H1 (cell line): ENCODE measurements at regions not wholly inside any gene's neighbourhood (a gene's known extent, or its start where the extent isn't known, plus 50 kb on each side); places are given as distances from the start of the nearest gene placed in this dataset.
A peak's percentile ranks its signal among the peaks of the same experiment; 100 is the strongest.

Source experiments
- CTCF ChIA-PET: fragments of 300-600 bp; sonication (Branson Sonifier 250); formaldehyde crosslinking; loops from one replicate; lab custom pipeline; 2021; ENCODE audit not compliant: partially characterized antibody; lab: Charles Lee
- POLR2A ChIA-PET: fragments of 300-600 bp; sonication (Branson Sonifier 250); formaldehyde crosslinking; loops from one replicate; lab custom pipeline; 2021; ENCODE audit warnings: inconsistent platforms; ENCODE audit not compliant: partially characterized antibody; lab: Charles Lee
- DNase-seq, 2 experiments: peaks; one replicate each; pipeline versions ENCODE4 v3.0.0 to v3.0.0-alpha.2; 2010 to 2022; ENCODE audit warnings: low spot score in 2 of 2, low read depth in 1 of 2, mixed read lengths in 1 of 2
- FAIRE-seq: peaks from 2 replicates; lab custom pipeline; 2011; peaks lifted over from hg19 to GRCh38; lab: Jason Lieb, UNC
- H2AFZ ChIP-seq: 2 replicates; pipeline ENCODE4 v1.8.1; 2012; ENCODE audit warnings: low read length, inconsistent platforms
- H2AK5ac ChIP-seq: 2 replicates; pipeline ENCODE4 v1.6.1; 2013; ENCODE audit warnings: low read depth, low read length
- H2BK120ac ChIP-seq: replicated peaks from 2 replicates; pipeline ENCODE3; 2013; ENCODE audit warnings: low read depth, low read length, inconsistent platforms
- H2BK12ac ChIP-seq: 2 replicates; pipeline ENCODE4 v1.6.1; 2013; ENCODE audit warnings: low read depth, low read length
- H2BK15ac ChIP-seq: 2 replicates; pipeline ENCODE4 v1.6.1; 2013; ENCODE audit warnings: low read length
- H2BK20ac ChIP-seq: 2 replicates; pipeline ENCODE4 v1.6.1; 2013; ENCODE audit warnings: low read length
- H2BK5ac ChIP-seq: 2 replicates; pipeline ENCODE4 v1.6.1; 2013; ENCODE audit warnings: low read depth, low read length
- H3K14ac ChIP-seq: 2 replicates; pipeline ENCODE4 v1.6.1; 2013; ENCODE audit warnings: inconsistent platforms; ENCODE audit not compliant: insufficient read length
- H3K18ac ChIP-seq: 2 replicates; pipeline ENCODE4 v1.6.1; 2013; ENCODE audit warnings: low read length; ENCODE audit errors: extremely low read depth
- H3K23ac ChIP-seq: 2 replicates; pipeline ENCODE4 v1.6.1; 2013; ENCODE audit warnings: inconsistent platforms; ENCODE audit not compliant: insufficient read length
- H3K23me2 ChIP-seq: 2 replicates; pipeline ENCODE4 v1.6.1; 2013; ENCODE audit warnings: low read depth, low read length
- H3K27ac ChIP-seq: 2 replicates; pipeline ENCODE4 v1.6.1; 2011; ENCODE audit warnings: low read depth, low read length, inconsistent platforms
- H3K27me3 ChIP-seq, 4 experiments: replicated peaks in 1 of 4; 1 replicate in 1 of 4; 2 replicates in 3 of 4; pipeline versions ENCODE4 v1.6.1 to v1.8.1; 2011 to 2013; ENCODE audit warnings: low read length in 3 of 4, mild to moderate bottlenecking in 3 of 4, inconsistent platforms in 2 of 4, mixed read lengths in 2 of 4, moderate library complexity in 1 of 4; ENCODE audit not compliant: control insufficient read depth in 3 of 4, insufficient read depth in 3 of 4; ENCODE audit errors: extremely low read depth in 1 of 4
- H3K36me3 ChIP-seq, 4 experiments: 2 replicates each; pipeline versions ENCODE4 v1.6.1 to v1.8.1; 2011 to 2013; ENCODE audit warnings: mild to moderate bottlenecking in 4 of 4, low read length in 3 of 4, moderate library complexity in 2 of 4, control low read depth in 1 of 4, inconsistent platforms in 1 of 4; ENCODE audit not compliant: insufficient read depth in 4 of 4, control insufficient read depth in 2 of 4
- H3K4ac ChIP-seq: replicated peaks from 2 replicates; pipeline ENCODE3; 2013; ENCODE audit warnings: low read length, low read depth, mixed read lengths, inconsistent platforms; ENCODE audit not compliant: insufficient read length
- H3K4me1 ChIP-seq, 4 experiments: replicated peaks in 1 of 4; 1 replicate in 1 of 4; 2 replicates in 3 of 4; pipeline versions ENCODE4 v1.6.1 to v1.8.1; 2011 to 2013; ENCODE audit warnings: low read length in 3 of 4, inconsistent platforms in 2 of 4, mixed read lengths in 1 of 4; ENCODE audit not compliant: insufficient read depth in 4 of 4, control insufficient read depth in 3 of 4
- H3K4me2 ChIP-seq, 2 experiments: 2 replicates each; pipeline versions ENCODE4 v1.6.1 to v1.8.1; 2011 to 2013; ENCODE audit warnings: low read depth in 2 of 2, low read length in 2 of 2, control low read depth in 1 of 2, inconsistent platforms in 1 of 2, mild to moderate bottlenecking in 1 of 2; ENCODE audit not compliant: insufficient read depth in 1 of 2
- H3K4me3 ChIP-seq, 4 experiments: fragments of 200-600, 300-600 bp in 1 of 4; sonication (generic), shearing (Covaris generic), sonication (Bioruptor Twin) in 1 of 4; 2 replicates each; pipeline versions ENCODE4 v1.5.1 to v1.8.1; 2011 to 2016; ENCODE audit warnings: low read length in 4 of 4, low read depth in 3 of 4, control low read depth in 2 of 4, inconsistent platforms in 2 of 4, mild to moderate bottlenecking in 2 of 4, mixed read lengths in 1 of 4, moderate library complexity in 1 of 4; ENCODE audit not compliant: insufficient read depth in 2 of 4; ENCODE audit errors: extremely low read depth in 1 of 4
- H3K56ac ChIP-seq: replicated peaks from 2 replicates; pipeline ENCODE3; 2013; ENCODE audit warnings: low read depth, mild to moderate bottlenecking, mixed read lengths, low read length, inconsistent platforms; ENCODE audit not compliant: insufficient read length
- H3K79me1 ChIP-seq: 2 replicates; pipeline ENCODE4 v1.6.1; 2013; ENCODE audit warnings: low read depth, low read length, control low read depth
- H3K79me2 ChIP-seq, 2 experiments: 2 replicates each; pipeline versions ENCODE4 v1.6.1 to v1.8.1; 2012 to 2013; ENCODE audit warnings: low read length in 2 of 2, mild to moderate bottlenecking in 2 of 2, inconsistent platforms in 1 of 2; ENCODE audit not compliant: insufficient read depth in 2 of 2, control insufficient read depth in 1 of 2
- H3K9ac ChIP-seq, 4 experiments: replicated peaks in 1 of 4; 1 replicate in 1 of 4; 2 replicates in 3 of 4; pipeline versions ENCODE4 v1.6.1 to v1.8.1; 2011 to 2013; ENCODE audit warnings: low read depth in 3 of 4, low read length in 3 of 4, control low read depth in 2 of 4, mild to moderate bottlenecking in 2 of 4, moderate library complexity in 2 of 4, inconsistent platforms in 1 of 4; ENCODE audit errors: extremely low read depth in 1 of 4
- H3K9me3 ChIP-seq, 2 experiments: 2 replicates each; pipeline versions ENCODE4 v1.6.1 to v1.8.1; 2012 to 2013; ENCODE audit warnings: mild to moderate bottlenecking in 2 of 2, moderate library complexity in 2 of 2, control low read depth in 1 of 2, inconsistent platforms in 1 of 2, low read depth in 1 of 2, low read length in 1 of 2, mixed read lengths in 1 of 2; ENCODE audit not compliant: insufficient read depth in 2 of 2
- H4K20me1 ChIP-seq, 2 experiments: replicated peaks in 1 of 2; 2 replicates each; pipeline versions ENCODE3 to v1.8.1; 2011 to 2013; ENCODE audit warnings: inconsistent platforms in 2 of 2, low read length in 2 of 2, mild to moderate bottlenecking in 1 of 2; ENCODE audit not compliant: insufficient read depth in 2 of 2, control insufficient read depth in 1 of 2
- H4K5ac ChIP-seq: 2 replicates; pipeline ENCODE4 v1.6.1; 2013; ENCODE audit warnings: low read length, low read depth, mixed read lengths, inconsistent platforms; ENCODE audit not compliant: insufficient read length
- H4K8ac ChIP-seq: 2 replicates; pipeline ENCODE4 v1.8.0; 2013; ENCODE audit warnings: mild to moderate bottlenecking, moderate library complexity, low read length, inconsistent platforms; ENCODE audit not compliant: insufficient read depth; ENCODE audit errors: extremely low read depth
- H4K91ac ChIP-seq: replicated peaks from 2 replicates; pipeline ENCODE3; 2013; ENCODE audit warnings: low read length, mixed read lengths, inconsistent platforms; ENCODE audit not compliant: insufficient read length
- CBX5 ChIP-seq: fragments of 300-800, 300-1000 bp; sonication (generic); IDR thresholded peaks from 2 replicates; pipeline ENCODE4 v1.7.1; 2016; ENCODE audit warnings: antibody characterized with exemption, low read length, low read depth
- CEBPB ChIP-seq: IDR thresholded peaks from 2 replicates; pipeline ENCODE4 v1.6.1; 2012; ENCODE audit warnings: low read depth, low read length
- EZH2 ChIP-seq: fragments of 200-600 bp; sonication (generic); IDR thresholded peaks from 2 replicates; pipeline ENCODE4 v1.7.1; 2012; ENCODE audit warnings: low read depth, mild to moderate bottlenecking, moderate library complexity, low read length, inconsistent platforms; ENCODE audit not compliant: severe bottlenecking
- JUND ChIP-seq: IDR thresholded peaks from 2 replicates; pipeline ENCODE4 v1.6.1; 2011; ENCODE audit warnings: mild to moderate bottlenecking, improper control_type of control experiment, low read length
- WGBS, 2 experiments: shearing (Covaris generic) in 1 of 2; methylation state at CpG; one replicate each; pipeline versions ENCODE4 v1.1.6 to v1.1.7; 2013 to 2015; ENCODE audit warnings: low lambda C conversion rate in 2 of 2, mixed read lengths in 2 of 2, inconsistent platforms in 1 of 2, low coverage in 1 of 2, missing lambda C conversion rate in 1 of 2; ENCODE audit not compliant: insufficient replicate concordance in 2 of 2, insufficient coverage in 1 of 2, insufficient read length in 1 of 2; ENCODE audit errors: extremely low coverage in 1 of 2, missing lambda C conversion rate in 1 of 2; 5-methylcytosine and 5-hydroxymethylcytosine counted together

DNA sequence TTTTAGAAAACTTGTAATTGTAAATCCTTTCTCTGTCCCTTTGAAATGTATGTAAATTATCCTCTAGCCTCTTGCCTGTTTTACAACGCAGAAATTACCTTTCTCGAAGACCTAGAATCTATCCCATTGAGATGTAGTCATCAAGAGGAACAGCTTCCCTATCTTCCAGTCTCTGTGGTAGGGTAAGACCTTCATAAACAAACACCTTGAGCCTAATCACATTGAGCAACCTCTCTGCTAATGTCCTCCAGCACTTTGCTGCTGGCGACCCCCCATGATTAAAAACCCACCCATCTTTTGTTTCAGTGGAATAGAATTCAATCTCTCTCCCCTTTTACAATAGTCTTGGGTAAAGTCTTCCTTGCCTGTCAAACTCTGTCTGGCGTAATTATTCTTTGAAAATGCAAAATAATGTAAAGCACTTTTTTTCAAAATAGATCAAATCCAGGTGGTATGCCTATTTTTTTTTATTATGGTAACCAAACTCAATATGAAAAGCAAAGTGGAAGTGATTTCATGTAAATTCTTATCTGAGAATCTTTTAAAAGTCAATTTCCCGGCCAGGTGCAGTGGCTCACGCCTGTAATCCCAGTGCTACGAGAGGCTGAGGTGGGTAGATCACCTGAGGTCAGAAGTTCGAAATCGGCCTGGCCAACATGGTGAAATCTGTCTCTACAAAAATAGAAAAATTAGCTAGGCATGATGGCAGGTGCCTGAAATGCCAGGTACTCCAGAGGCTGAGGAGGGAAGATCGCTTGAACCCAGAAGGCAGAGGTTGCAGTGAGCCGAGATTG, 237.9 kb downstream of the GRXCR1 start:
- Histone ChIP-seq H3K56ac (no peak overlapping the region), H2AK5ac (no peak overlapping the region), H3K4me1 (peaks cover 0 to 7% (median 0%) of the 10 kb centered on the region in 4 experiments; a peak in 2 of 7 replicates), H3K4me3 (no peak overlapping the region), H3K9ac (no peak overlapping the region), H3K14ac (no peak overlapping the region), H2BK120ac (no peak overlapping the region), H3K79me2 (no peaks in the 10 kb centered on the region), H3K27ac (no peak overlapping the region), H3K4me2 (no peak overlapping the region), H4K20me1 (no peaks in the 10 kb centered on the region), H3K4ac (no peak overlapping the region), H3K18ac (no peak overlapping the region), H3K23ac (no peak overlapping the region), H3K79me1 (no peaks in the 10 kb centered on the region), H3K27me3 (no peaks in the 10 kb centered on the region), H3K36me3 (no peaks in the 10 kb centered on the region), H2AFZ (no peak overlapping the region), H3K9me3 (no peaks in the 10 kb centered on the region), H4K8ac (no peak overlapping the region), H3K23me2 (no peaks in the 10 kb centered on the region; the same call in 1 of the 2 replicates), H4K91ac (no peak overlapping the region), H2BK20ac (no peak overlapping the region), H2BK12ac (no peak overlapping the region), H2BK5ac (no peak overlapping the region)
- ChIA-PET POLR2A (no interaction called here), CTCF (interaction anchor here (0.7 to 2.1 kb wide), 5 partner anchors 8 to 192 kb away, joined by 3 to 9 read pairs (median 3); no protein-coding TSS in a partner anchor)
- FAIRE-seq: no peak
- 61% methylated on average over 11 of the region's 11 CpGs; no CpG with 5 or more reads in 1 of the 2 experiments for WGBS, 2 experiments
- TF ChIP-seq CBX5 (no peak), CEBPB (0 out of 2 replicates have a peak, but pooled peaks have one; percentile 5), JUND (no peak), EZH2 (no peak)
- TF ChIP-seq, all 59 proteins: peak for 1
- H4K5ac ChIP-seq: no peak overlapping the region
- no peak for DNase-seq
- H2BK15ac ChIP-seq: no peak overlapping the region
